ENCODE measurements at regions not wholly inside any gene's neighbourhood (a gene's known extent, or its start where the extent isn't known, plus 50 kb on each side); places are given as distances from the start of the nearest gene placed in this dataset.

DNA sequence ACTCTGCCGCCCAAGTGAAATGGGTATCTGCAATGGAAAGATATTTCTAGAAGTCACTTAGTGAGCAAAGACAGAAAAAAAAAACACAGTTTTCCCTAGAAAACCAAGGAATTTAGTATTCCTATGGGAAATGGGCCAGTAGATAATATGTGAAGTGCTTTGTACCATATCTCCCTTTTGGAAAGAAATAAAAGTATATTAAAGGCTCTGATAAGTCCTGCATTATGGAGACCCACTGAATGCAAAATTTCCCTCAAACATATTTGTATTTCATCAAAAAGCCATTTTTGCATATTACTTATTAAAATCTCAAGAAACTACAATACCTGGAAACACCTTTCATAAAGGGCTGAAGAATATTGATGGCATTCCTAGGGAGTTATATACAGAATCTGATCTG is 51.6 kb upstream of the DYNLRB2 start:
- FAIRE-seq = no peak

GRCh38 chr16:80488167-80488566 is 52.6 kb upstream of the DYNLRB2 start:
- no peak for FAIRE-seq

GRCh38 chr16:80480664-80481063 is 60.1 kb upstream of the DYNLRB2 start:
- no peak for FAIRE-seq

DNA sequence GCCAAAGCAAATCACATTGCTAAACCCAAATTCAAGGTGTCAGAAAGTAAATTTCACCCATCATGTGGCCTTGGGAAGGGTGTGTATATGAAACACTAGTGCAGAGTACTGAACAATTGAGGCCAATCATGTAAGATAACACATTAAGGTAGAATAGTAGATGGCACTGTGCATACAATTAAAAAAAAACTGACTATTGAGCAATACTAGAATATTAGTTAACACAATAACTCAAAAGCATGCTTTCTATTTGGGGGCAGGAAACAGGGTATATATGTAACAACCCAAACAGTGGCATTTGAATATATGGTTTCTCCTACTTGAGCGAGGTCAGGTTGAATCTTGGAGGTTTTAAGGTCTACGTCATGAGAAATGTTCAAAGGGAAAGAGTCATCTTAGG is 63.0 kb upstream of the DYNLRB2 start:
- no peak for FAIRE-seq

DNA sequence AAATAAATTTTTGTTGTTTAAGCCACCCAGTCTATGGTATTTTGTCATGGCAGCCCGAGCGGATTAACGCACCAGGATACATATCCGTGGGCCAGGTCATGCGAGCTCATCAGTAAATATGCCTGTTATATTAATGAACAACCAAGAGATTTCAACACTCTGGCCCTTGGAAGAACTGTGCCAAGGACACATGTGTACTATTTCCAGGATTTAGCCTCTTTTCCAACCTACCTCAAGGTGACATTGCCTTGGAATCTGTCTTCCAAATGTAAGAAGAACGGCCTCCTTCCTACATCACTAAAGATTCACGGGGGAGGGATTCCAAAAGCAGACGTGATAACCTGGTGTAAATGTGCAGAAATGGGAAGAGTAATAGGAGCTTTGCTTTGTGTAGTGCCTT is 72.8 kb upstream of the DYNLRB2 start:
- no peak for FAIRE-seq

DNA sequence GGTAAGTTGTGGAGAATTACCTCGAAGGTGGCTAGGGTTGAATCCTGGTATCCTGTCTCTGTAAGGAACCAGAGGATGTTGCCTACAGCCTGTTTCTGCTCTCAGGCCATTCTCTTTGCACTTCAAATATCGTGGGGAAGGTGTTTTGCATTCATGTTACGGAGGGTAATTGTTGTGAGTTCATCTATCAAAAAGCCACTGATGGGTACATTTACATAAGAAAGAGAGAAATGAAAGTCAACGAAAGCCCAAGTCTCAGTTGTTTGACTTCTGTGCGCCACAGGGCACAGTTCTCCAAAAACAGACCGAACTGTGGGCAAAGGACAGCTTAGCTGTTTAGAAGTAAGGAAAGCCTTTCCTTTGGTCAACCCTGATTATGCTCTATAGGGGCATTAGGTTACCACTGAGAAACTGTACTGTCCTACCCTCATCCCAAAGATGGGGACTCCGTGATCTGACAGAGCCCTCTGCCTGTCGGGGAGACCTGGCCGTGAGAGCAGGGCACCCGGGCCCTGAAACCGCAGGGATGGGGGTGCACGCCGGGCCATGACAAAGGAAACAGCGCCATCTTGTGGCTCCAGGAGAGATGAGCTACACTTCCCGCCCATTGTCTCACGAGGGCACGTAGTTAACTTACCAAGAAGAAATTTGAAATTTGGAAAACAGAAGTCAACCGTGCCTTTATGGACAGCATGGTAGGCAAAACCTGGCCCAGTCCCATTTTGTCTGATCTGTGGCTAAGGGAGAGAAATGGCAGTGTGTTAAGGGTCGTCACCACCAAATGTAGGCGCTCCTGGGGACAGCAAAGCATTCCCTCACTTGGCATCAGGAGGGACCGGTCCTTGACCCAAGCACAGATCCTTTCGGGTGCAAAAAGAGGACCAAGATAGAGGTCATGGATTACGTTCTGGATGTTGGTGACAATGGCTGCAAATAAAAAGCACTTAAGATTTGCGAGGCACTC is 74.5 kb upstream of the DYNLRB2 start:
- FAIRE-seq = no peak

GRCh38 chr16:80463751-80464495 is 76.9 kb upstream of the DYNLRB2 start:
- FAIRE-seq = no peak

DNA sequence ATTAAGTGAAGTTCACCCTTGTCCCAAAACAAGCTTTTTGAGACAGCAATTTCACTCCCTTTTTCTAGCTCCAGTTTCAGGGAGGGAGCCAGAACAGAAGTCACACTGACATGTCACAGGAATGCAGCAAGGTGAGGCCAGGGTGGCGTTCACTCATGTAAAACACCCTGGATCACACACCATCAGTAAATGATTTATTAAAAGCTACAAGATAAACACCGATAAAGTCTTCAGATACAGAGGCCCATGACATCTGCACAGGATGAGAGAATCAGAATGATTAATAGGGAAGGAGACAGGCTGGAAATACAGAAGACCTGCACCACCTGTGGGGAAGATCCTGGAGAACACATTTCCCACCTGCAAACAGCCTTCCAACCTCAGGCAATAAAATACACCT is 77.5 kb upstream of the DYNLRB2 start:
- no peak for FAIRE-seq

GRCh38 chr16:80462917-80463316 is 77.9 kb upstream of the DYNLRB2 start:
- FAIRE-seq = no peak

GRCh38 chr16:80460988-80461387 is 79.8 kb upstream of the DYNLRB2 start:
- FAIRE-seq = no peak

GRCh38 chr16:80459966-80460365 is 80.8 kb upstream of the DYNLRB2 start:
- FAIRE-seq = no peak

DNA sequence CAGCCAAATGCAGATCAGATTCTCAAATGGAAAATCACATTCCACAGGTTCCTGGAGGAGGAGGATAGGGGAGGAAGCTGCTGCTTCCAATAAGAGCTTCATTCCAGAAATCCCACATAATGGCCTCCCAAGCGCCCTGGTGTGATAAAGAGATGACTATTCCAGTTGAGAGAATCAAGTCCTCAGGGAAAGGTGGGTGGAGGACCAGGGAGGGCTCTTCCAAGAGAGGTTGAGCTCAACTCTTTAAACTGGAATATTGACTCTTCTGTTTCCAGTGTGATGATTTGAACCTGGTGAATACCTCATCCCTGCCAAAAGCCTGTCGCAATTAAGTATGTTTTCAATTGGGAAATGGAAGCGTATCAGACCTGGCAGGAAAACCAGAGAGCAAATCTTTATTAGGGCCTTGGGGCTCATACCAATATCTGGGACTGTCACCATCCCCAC is 81.4 kb upstream of the DYNLRB2 start:
- no peak for FAIRE-seq

DNA sequence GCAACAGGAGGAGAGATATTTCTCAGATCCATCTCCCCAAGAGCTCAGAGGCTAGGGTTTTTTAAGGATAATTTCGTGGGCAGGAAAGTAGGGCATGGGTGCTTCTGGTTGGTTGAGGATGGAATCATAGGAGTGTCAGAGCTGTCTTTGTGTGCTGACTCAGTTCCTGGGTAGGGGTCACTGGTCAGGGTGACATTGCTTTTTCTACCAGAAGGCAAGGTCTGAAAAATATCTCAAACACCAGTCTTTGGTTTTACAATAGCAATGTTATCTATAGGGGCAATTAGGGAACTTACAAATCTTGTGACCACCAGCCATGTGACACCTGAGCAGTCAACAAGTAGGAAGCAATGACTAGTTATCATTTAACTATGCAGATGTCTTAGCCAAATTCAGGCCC is 82.9 kb upstream of the DYNLRB2 start:
- FAIRE-seq = no peak

GRCh38 chr16:80454802-80455201 is 86.0 kb upstream of the DYNLRB2 start:
- FAIRE-seq = no peak

- FAIRE-seq = no peak
These were observed 91.4 kb upstream of the DYNLRB2 start for GRCh38 chr16:80449392-80449791.

- FAIRE-seq = no peak
These were observed 93.6 kb upstream of the DYNLRB2 start for GRCh38 chr16:80447241-80447640.

- no peak for FAIRE-seq
These were observed 98.0 kb upstream of the DYNLRB2 start for GRCh38 chr16:80442779-80443178.

- no peak for FAIRE-seq
These were observed 98.9 kb upstream of the DYNLRB2 start for GRCh38 chr16:80441935-80442334.

GRCh38 chr16:80440667-80441066 is 100.1 kb upstream of the DYNLRB2 start:
- no peak for FAIRE-seq

DNA sequence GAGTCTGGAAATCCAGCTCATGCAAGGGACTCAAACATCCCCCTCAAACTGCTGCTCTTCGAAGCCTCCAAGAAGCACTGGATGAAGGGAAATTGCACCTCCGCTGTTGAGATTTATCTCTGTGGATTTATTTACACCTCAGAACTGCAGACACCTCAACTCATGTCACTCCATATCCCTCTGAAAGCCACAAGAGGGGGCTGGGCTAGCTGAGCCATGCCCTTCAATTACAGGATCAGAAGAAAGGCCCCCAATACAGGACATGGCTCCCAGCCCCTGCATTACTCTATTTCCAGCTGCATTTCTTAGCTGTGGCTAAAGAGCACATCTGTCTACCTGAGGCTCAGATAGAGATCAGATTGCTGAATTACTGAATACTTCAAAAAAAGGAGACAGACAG is 103.1 kb upstream of the DYNLRB2 start:
- FAIRE-seq = no peak

DNA sequence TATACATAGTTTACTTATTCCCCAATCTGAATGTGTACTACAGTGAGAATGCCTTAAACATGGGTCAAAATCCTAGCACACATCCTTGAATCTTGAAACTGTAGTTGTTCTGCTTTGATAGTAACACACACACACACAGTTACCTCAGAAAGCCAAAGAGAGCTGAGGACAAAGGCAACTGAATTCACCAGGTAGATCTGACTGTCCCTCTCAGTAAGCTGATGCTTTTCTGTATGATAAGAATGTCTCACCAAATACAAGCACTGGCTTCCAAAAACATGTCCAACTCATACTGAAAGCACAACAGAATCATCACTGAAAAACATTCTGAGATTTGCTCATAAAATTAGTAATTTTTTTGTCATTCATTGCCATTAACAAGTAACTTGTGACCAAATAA is 104.3 kb upstream of the DYNLRB2 start:
- FAIRE-seq = no peak

DNA sequence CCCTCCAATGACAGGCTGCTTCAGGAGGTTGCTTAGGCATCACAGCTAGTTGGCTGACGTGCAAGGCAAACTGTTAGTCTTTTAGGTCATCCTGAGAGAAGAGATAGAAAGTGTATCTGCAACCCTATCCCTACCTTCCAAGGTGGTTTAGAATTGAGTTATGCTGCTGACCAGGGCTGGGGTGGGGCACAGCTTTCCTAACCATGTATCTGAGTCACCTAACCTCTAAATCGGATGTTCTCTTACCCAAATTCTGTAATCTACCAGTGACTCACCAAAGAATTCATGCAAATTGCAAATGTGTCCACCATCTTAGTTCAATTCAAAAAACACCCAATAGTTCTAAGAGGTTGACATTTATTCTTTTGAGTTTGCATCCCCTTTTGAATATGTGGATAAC is 107.2 kb upstream of the DYNLRB2 start:
- no peak for FAIRE-seq

GRCh38 chr16:80427795-80428194 is 113.0 kb upstream of the DYNLRB2 start:
- FAIRE-seq = no peak
